GM12873 (cell line): ENCODE measurements at regions not wholly inside any gene's neighbourhood (a gene's known extent, or its start where the extent isn't known, plus 50 kb on each side); places are given as distances from the start of the nearest gene placed in this dataset.

Experiments
- CTCF ChIP-seq: IDR thresholded peaks from 2 replicates; pipeline ENCODE4 v1.5.1; 2012; ENCODE audit warnings: low read depth, mild to moderate bottlenecking, moderate library complexity, low read length, control low read depth; ENCODE audit not compliant: insufficient read depth; ENCODE audit errors: missing control alignments

- TF ChIP-seq CTCF = no peak
Observed at GRCh38 chr2:239891698-239892097, 133.4 kb downstream of the NDUFA10 start.

- TF ChIP-seq CTCF = no peak
Observed at GRCh38 chr2:239890206-239890746, 134.9 kb downstream of the NDUFA10 start.

GRCh38 chr2:239889641-239890121 lies 135.5 kb downstream of the NDUFA10 start:
- no peak for TF ChIP-seq CTCF

- TF ChIP-seq CTCF = no peak
Observed at GRCh38 chr2:239887604-239888003, 137.5 kb downstream of the NDUFA10 start.

- TF ChIP-seq CTCF = no peak
Observed at GRCh38 chr2:239886781-239887180, 138.4 kb downstream of the NDUFA10 start.

- no peak for TF ChIP-seq CTCF
Observed at GRCh38 chr2:239884875-239885274, 140.3 kb downstream of the NDUFA10 start.

- no peak for TF ChIP-seq CTCF
Observed at GRCh38 chr2:239884051-239884405, 141.1 kb downstream of the NDUFA10 start.
